ENCODE measurements at regions not wholly inside any gene's neighbourhood (a gene's known extent, or its start where the extent isn't known, plus 50 kb on each side); places are given as distances from the start of the nearest gene placed in this dataset.

GRCh38 chr12:89883630-89884389, 175.2 kb upstream of the ATP2B1 start:
- peak overlapping the region in 4 of 8 donors; percentile 56 to 90 (median 74) for H3K27ac Mint-ChIP-seq
- H3K36me3 Mint-ChIP-seq, result peaks cover 0 to 4% (median 0%) of the 10 kb centered on the region in 3 donors
- H3K4me1 Mint-ChIP-seq, result peaks cover 50 to 63% (median 60%) of the 10 kb centered on the region in 3 donors
- Histone ChIP-seq H3K4me3 (ENCODE audit: low read length) (no peak overlapping the region), H3K9me3 (ENCODE audit: low read length) (no peaks in the 10 kb centered on the region), H3K27me3 (ENCODE audit: insufficient read depth, low read length, poor library complexity, severe bottlenecking) (no peaks in the 10 kb centered on the region), H3K27ac (ENCODE audit: low read depth, low read length) (no peak overlapping the region), H3K36me3 (ENCODE audit: insufficient read depth, low read length) (no peaks in the 10 kb centered on the region), H3K4me1 (ENCODE audit: insufficient read depth, low read length) (peaks cover 42% of the 10 kb centered on the region)
- no peaks in the 10 kb centered on the region for H3K27me3 Mint-ChIP-seq
- POLR2A ChIA-PET, result interaction anchor here (0.6 kb wide), 1 partner anchor 58 kb away, joined by 4 read pairs; no protein-coding TSS in a partner anchor
- peaks cover 0 to 3% (median 0%) of the 10 kb centered on the region in 5 donors for H3K9me3 Mint-ChIP-seq
- CTCF ChIA-PET, result interaction anchor here (1.1 to 1.4 kb wide), 4 partner anchors 20 to 341 kb away, joined by 3 to 4 read pairs (median 3); no protein-coding TSS in a partner anchor
- no peak overlapping the region for H3K4me3 Mint-ChIP-seq
- DNase-seq, result no peak

- H3K27ac Mint-ChIP-seq, result peak overlapping the region in 5 of 8 donors; percentile 14 to 98 (median 70)
- Histone ChIP-seq H3K4me1 (ENCODE audit: insufficient read depth, low read length) (peaks cover 42% of the 10 kb centered on the region), H3K27ac (ENCODE audit: low read depth, low read length) (no peak overlapping the region), H3K36me3 (ENCODE audit: insufficient read depth, low read length) (no peaks in the 10 kb centered on the region), H3K4me3 (ENCODE audit: low read length) (no peak overlapping the region), H3K27me3 (ENCODE audit: insufficient read depth, low read length, poor library complexity, severe bottlenecking) (no peaks in the 10 kb centered on the region), H3K9me3 (ENCODE audit: low read length) (no peaks in the 10 kb centered on the region)
- no peak for DNase-seq
- ChIA-PET CTCF (interaction anchor here (2.6 kb wide), 1 partner anchor 19 kb away, joined by 12 read pairs; no protein-coding TSS in a partner anchor), POLR2A (interaction anchor here (1.2 kb wide), 1 partner anchor 174 kb away, joined by 5 read pairs; the partner anchor contains the start of gene ATP2B1)
- H3K27me3 Mint-ChIP-seq, result no peaks in the 10 kb centered on the region
- H3K9me3 Mint-ChIP-seq, result peaks cover 0 to 3% (median 0%) of the 10 kb centered on the region in 5 donors
- H3K4me1 Mint-ChIP-seq, result peaks cover 56 to 71% (median 69%) of the 10 kb centered on the region in 3 donors
- peaks cover 0 to 4% (median 0%) of the 10 kb centered on the region in 3 donors for H3K36me3 Mint-ChIP-seq
- H3K4me3 Mint-ChIP-seq, result no peak overlapping the region
Measured at GRCh38 chr12:89882792-89883191, 174.2 kb upstream of the ATP2B1 start.

- DNase-seq, result peak in 1 of 5 donors; percentile 14
Measured at GRCh38 chr12:89882050-89882449, 173.4 kb upstream of the ATP2B1 start.

GRCh38 chr12:89880690-89881350, 172.2 kb upstream of the ATP2B1 start:
- H3K27me3 ChIP-seq (ENCODE audit: insufficient read depth, low read length, poor library complexity, severe bottlenecking), result no peaks in the 10 kb centered on the region
- H3K4me3 Mint-ChIP-seq, result peak overlapping the region; percentile 23 to 90 (median 81)
- peaks cover 57 to 78% (median 70%) of the 10 kb centered on the region in 3 donors for H3K4me1 Mint-ChIP-seq
- POLR2A ChIA-PET, result interaction anchor here (0.6 to 1.5 kb wide), 4 partner anchors 17 to 210 kb away, joined by 3 to 14 read pairs (median 6); partner anchors contain the start of gene ATP2B1
- H3K27ac Mint-ChIP-seq, result peak overlapping the region; percentile 78 to 98 (median 94)
- H3K4me3 ChIP-seq (ENCODE audit: low read length), result peak overlapping the region; percentile 25
- H3K4me1 ChIP-seq (ENCODE audit: insufficient read depth, low read length), result peaks cover 42% of the 10 kb centered on the region
- CTCF ChIA-PET, result interaction anchor here (2.6 kb wide), 1 partner anchor 17 kb away, joined by 12 read pairs; no protein-coding TSS in a partner anchor
- H3K36me3 ChIP-seq (ENCODE audit: insufficient read depth, low read length), result no peaks in the 10 kb centered on the region
- peaks cover 0 to 1% (median 0%) of the 10 kb centered on the region in 3 donors for H3K36me3 Mint-ChIP-seq
- no peaks in the 10 kb centered on the region for H3K9me3 ChIP-seq (ENCODE audit: low read length)
- H3K27ac ChIP-seq (ENCODE audit: low read depth, low read length), result peak overlapping the region; percentile 38
- H3K9me3 Mint-ChIP-seq, result peaks cover 0 to 3% (median 0%) of the 10 kb centered on the region in 5 donors
- H3K27me3 Mint-ChIP-seq, result no peaks in the 10 kb centered on the region
- DNase-seq, result peak; percentile 15 to 81 (median 69)

More at GRCh38 chr12:89882050-89882449, 173.4 kb upstream of the ATP2B1 start:
- Histone ChIP-seq H3K4me1 (ENCODE audit: insufficient read depth, low read length) (peaks cover 42% of the 10 kb centered on the region), H3K36me3 (ENCODE audit: insufficient read depth, low read length) (no peaks in the 10 kb centered on the region), H3K27ac (ENCODE audit: low read depth, low read length) (no peak overlapping the region), H3K9me3 (ENCODE audit: low read length) (no peaks in the 10 kb centered on the region), H3K4me3 (ENCODE audit: low read length) (no peak overlapping the region), H3K27me3 (ENCODE audit: insufficient read depth, low read length, poor library complexity, severe bottlenecking) (no peaks in the 10 kb centered on the region)
- POLR2A ChIA-PET, result interaction anchor here (1.2 kb wide), 1 partner anchor 174 kb away, joined by 5 read pairs; the partner anchor contains the start of gene ATP2B1
- peaks cover 0 to 3% (median 0%) of the 10 kb centered on the region in 5 donors for H3K9me3 Mint-ChIP-seq
- H3K4me3 Mint-ChIP-seq, result peak overlapping the region in 6 of 7 donors; percentile 5 to 83 (median 68)
- H3K27ac Mint-ChIP-seq, result peak overlapping the region; percentile 78 to 98 (median 94)
- H3K4me1 Mint-ChIP-seq, result peaks cover 56 to 71% (median 69%) of the 10 kb centered on the region in 3 donors
- H3K27me3 Mint-ChIP-seq, result no peaks in the 10 kb centered on the region
- H3K36me3 Mint-ChIP-seq, result peaks cover 0 to 4% (median 0%) of the 10 kb centered on the region in 3 donors
- CTCF ChIA-PET, result interaction anchor here (2.6 kb wide), 1 partner anchor 18 kb away, joined by 12 read pairs; no protein-coding TSS in a partner anchor

GRCh38 chr12:89879766-89880165, 171.1 kb upstream of the ATP2B1 start:
- H3K36me3 ChIP-seq (ENCODE audit: insufficient read depth, low read length), result no peaks in the 10 kb centered on the region
- POLR2A ChIA-PET, result interaction anchor here (1.5 kb wide), 1 partner anchor 171 kb away, joined by 6 read pairs; the partner anchor contains the start of gene ATP2B1
- no peak for DNase-seq
- Mint-ChIP-seq H3K9me3 (peaks cover 0 to 3% (median 0%) of the 10 kb centered on the region in 5 donors), H3K27me3 (no peaks in the 10 kb centered on the region), H3K27ac (peak overlapping the region in 3 of 8 donors; percentile 32 to 70 (median 66)), H3K4me1 (peaks cover 58 to 83% (median 71%) of the 10 kb centered on the region in 3 donors), H3K4me3 (peak overlapping the region in 1 of 7 donors; percentile 37), H3K36me3 (peaks cover 0 to 1% (median 0%) of the 10 kb centered on the region in 3 donors)
- H3K4me3 ChIP-seq (ENCODE audit: low read length), result no peak overlapping the region
- CTCF ChIA-PET, result no interaction called here
- H3K27ac ChIP-seq (ENCODE audit: low read depth, low read length), result no peak overlapping the region
- peaks cover 42% of the 10 kb centered on the region for H3K4me1 ChIP-seq (ENCODE audit: insufficient read depth, low read length)
- no peaks in the 10 kb centered on the region for H3K9me3 ChIP-seq (ENCODE audit: low read length)
- no peaks in the 10 kb centered on the region for H3K27me3 ChIP-seq (ENCODE audit: insufficient read depth, low read length, poor library complexity, severe bottlenecking)

GRCh38 chr12:89878950-89879349, 170.3 kb upstream of the ATP2B1 start:
- Histone ChIP-seq H3K27ac (ENCODE audit: low read depth, low read length) (no peak overlapping the region), H3K36me3 (ENCODE audit: insufficient read depth, low read length) (no peaks in the 10 kb centered on the region), H3K4me3 (ENCODE audit: low read length) (no peak overlapping the region), H3K9me3 (ENCODE audit: low read length) (no peaks in the 10 kb centered on the region), H3K27me3 (ENCODE audit: insufficient read depth, low read length, poor library complexity, severe bottlenecking) (no peaks in the 10 kb centered on the region), H3K4me1 (ENCODE audit: insufficient read depth, low read length) (peaks cover 42% of the 10 kb centered on the region)
- ChIA-PET POLR2A (no interaction called here), CTCF (no interaction called here)
- Mint-ChIP-seq H3K27me3 (no peaks in the 10 kb centered on the region), H3K36me3 (peaks cover 0 to 1% (median 0%) of the 10 kb centered on the region in 3 donors), H3K27ac (peak overlapping the region in 6 of 8 donors; percentile 20 to 78 (median 60)), H3K4me3 (peak overlapping the region in 4 of 7 donors; percentile 20 to 32 (median 25)), H3K4me1 (peaks cover 53 to 76% (median 63%) of the 10 kb centered on the region in 3 donors), H3K9me3 (peaks cover 0 to 3% (median 0%) of the 10 kb centered on the region in 5 donors)
- DNase-seq, result no peak

GRCh38 chr12:89878327-89878726, 169.7 kb upstream of the ATP2B1 start:
- no peak for DNase-seq
- Mint-ChIP-seq H3K9me3 (peaks cover 0 to 3% (median 0%) of the 10 kb centered on the region in 5 donors), H3K27me3 (no peaks in the 10 kb centered on the region), H3K36me3 (no peaks in the 10 kb centered on the region), H3K27ac (peak overlapping the region in 2 of 8 donors; percentile 7 to 34), H3K4me1 (peaks cover 48 to 70% (median 60%) of the 10 kb centered on the region in 3 donors), H3K4me3 (peak overlapping the region in 1 of 7 donors; percentile 5)
- H3K36me3 ChIP-seq (ENCODE audit: insufficient read depth, low read length), result no peaks in the 10 kb centered on the region
- CTCF ChIA-PET, result no interaction called here
- no peak overlapping the region for H3K27ac ChIP-seq (ENCODE audit: low read depth, low read length)
- peaks cover 42% of the 10 kb centered on the region for H3K4me1 ChIP-seq (ENCODE audit: insufficient read depth, low read length)
- POLR2A ChIA-PET, result no interaction called here
- H3K27me3 ChIP-seq (ENCODE audit: insufficient read depth, low read length, poor library complexity, severe bottlenecking), result no peaks in the 10 kb centered on the region
- H3K4me3 ChIP-seq (ENCODE audit: low read length), result no peak overlapping the region
- no peaks in the 10 kb centered on the region for H3K9me3 ChIP-seq (ENCODE audit: low read length)

All from CD8-positive, alpha-beta memory T cell (primary cell).